ENCODE measurements at regions not wholly inside any gene's neighbourhood (a gene's known extent, or its start where the extent isn't known, plus 50 kb on each side); places are given as distances from the start of the nearest gene placed in this dataset.

GRCh38 chr6:100988391-100988984 is 107.4 kb upstream of the ASCC3 start:
- TF ChIP-seq CTCF (IDR thresholded peaks at IDR 0.05), result no peak
- no peak for TF ChIP-seq POLR2A (IDR thresholded peaks at IDR 0.05)

Measured in thyroid gland (tissue), 4 donors.